T-cell (primary cell): ENCODE measurements at regions not wholly inside any gene's neighbourhood (a gene's known extent, or its start where the extent isn't known, plus 50 kb on each side); places are given as distances from the start of the nearest gene placed in this dataset.
"Not testable (repeated sequence)": the region's sequence is repeated elsewhere in the genome, so short reads cannot be mapped to it uniquely, and the experiment has no call there.

ENCODE experiments used
- ATAC-seq, 4 experiments: fragments of 200-7000 bp in 3 of 4; fragments of 150-1000 bp in 1 of 4; cut with Tn5 transposase; replicated peaks in 1 of 4; 1 replicate in 3 of 4; 2 replicates in 1 of 4; pipeline ENCODE4 v1.10.0; 2021; ENCODE audit warnings: moderate library complexity in 3 of 4, mild to moderate bottlenecking in 2 of 4, moderate number of reproducible peaks in 1 of 4
- CTCF ChIA-PET, 2 donors: fragments of 300-600 bp; sonication (Branson Sonifier 250); formaldehyde crosslinking; loops; one replicate each; lab custom pipeline; 2022; ENCODE audit warnings: antibody characterized with exemption in 2 of 2; lab: Charles Lee
- POLR2A ChIA-PET, 2 donors: fragments of 300-600 bp; sonication (Branson Sonifier 250); formaldehyde crosslinking; loops; one replicate each; lab custom pipeline; 2022; ENCODE audit warnings: antibody characterized with exemption in 2 of 2; lab: Charles Lee
- DNase-seq, 35 experiments: peaks; one replicate each; pipeline versions ENCODE4 v3.0.0 to v3.0.0-alpha.2; 2013 to 2023
- H3K27ac ChIP-seq: one replicate; pipeline ENCODE4 v1.5.1; 2013; ENCODE audit warnings: low read length
- H3K27me3 ChIP-seq, 2 experiments: replicated peaks in 1 of 2; 1 replicate in 1 of 2; 2 replicates in 1 of 2; pipeline versions ENCODE4 v1.6.1 to v1.7.0; 2013; ENCODE audit warnings: low read length in 1 of 2, mixed read lengths in 1 of 2; ENCODE audit not compliant: control insufficient read depth in 2 of 2, insufficient read depth in 2 of 2; ENCODE audit errors: extremely low read depth in 1 of 2
- H3K36me3 ChIP-seq, 2 donors: 1 replicate in 1 of 2; 2 replicates in 1 of 2; pipeline versions ENCODE4 v1.6.1 to v1.7.0; 2013; ENCODE audit warnings: low read length in 1 of 2; ENCODE audit not compliant: control insufficient read depth in 2 of 2, insufficient read depth in 1 of 2; ENCODE audit errors: extremely low read depth in 1 of 2
- H3K4me1 ChIP-seq, 2 experiments: 1 replicate in 1 of 2; 2 replicates in 1 of 2; pipeline versions ENCODE4 v1.6.1 to v1.7.0; 2013; ENCODE audit warnings: low read length in 2 of 2, mixed read lengths in 1 of 2; ENCODE audit not compliant: insufficient read depth in 2 of 2, control insufficient read depth in 1 of 2; ENCODE audit errors: extremely low read depth in 1 of 2
- H3K4me3 ChIP-seq, 2 donors: 1 replicate in 1 of 2; 2 replicates in 1 of 2; pipeline versions ENCODE4 v1.5.1 to v1.7.0; 2013; ENCODE audit warnings: mild to moderate bottlenecking in 2 of 2, low read length in 1 of 2, moderate library complexity in 1 of 2; ENCODE audit not compliant: control insufficient read depth in 1 of 2; ENCODE audit errors: extremely low read depth in 1 of 2
- H3K9me3 ChIP-seq: 2 replicates; pipeline ENCODE4 v1.7.0; 2013
- H3K27ac Mint-ChIP-seq, 2 donors: one replicate each; pipeline ENCODE4 v1.8.0; 2020 to 2021; ENCODE audit warnings: mild to moderate bottlenecking in 2 of 2, mixed read lengths in 2 of 2
- H3K27me3 Mint-ChIP-seq, 2 donors: one replicate each; pipeline ENCODE4 v1.8.0; 2021 to 2022; ENCODE audit warnings: mixed read lengths in 2 of 2
- H3K36me3 Mint-ChIP-seq: one replicate; pipeline ENCODE4 v1.8.0; 2021; ENCODE audit warnings: mixed read lengths
- H3K4me1 Mint-ChIP-seq, 3 donors: one replicate each; pipeline ENCODE4 v1.8.0; 2020 to 2022; ENCODE audit warnings: mixed read lengths in 3 of 3, mild to moderate bottlenecking in 1 of 3
- H3K4me3 Mint-ChIP-seq, 3 donors: one replicate each; pipeline ENCODE4 v1.8.0; 2020 to 2022; ENCODE audit warnings: mild to moderate bottlenecking in 3 of 3, mixed read lengths in 3 of 3, moderate library complexity in 3 of 3
- H3K9me3 Mint-ChIP-seq, 3 donors: one replicate each; pipeline ENCODE4 v1.8.0; 2020 to 2022; ENCODE audit warnings: mixed read lengths in 3 of 3
- WGBS: methylation state at CpG from one replicate; pipeline ENCODE4 v1.1.5; 2013; ENCODE audit warnings: missing lambda C conversion rate; ENCODE audit not compliant: insufficient coverage; 5-methylcytosine and 5-hydroxymethylcytosine counted together

DNA sequence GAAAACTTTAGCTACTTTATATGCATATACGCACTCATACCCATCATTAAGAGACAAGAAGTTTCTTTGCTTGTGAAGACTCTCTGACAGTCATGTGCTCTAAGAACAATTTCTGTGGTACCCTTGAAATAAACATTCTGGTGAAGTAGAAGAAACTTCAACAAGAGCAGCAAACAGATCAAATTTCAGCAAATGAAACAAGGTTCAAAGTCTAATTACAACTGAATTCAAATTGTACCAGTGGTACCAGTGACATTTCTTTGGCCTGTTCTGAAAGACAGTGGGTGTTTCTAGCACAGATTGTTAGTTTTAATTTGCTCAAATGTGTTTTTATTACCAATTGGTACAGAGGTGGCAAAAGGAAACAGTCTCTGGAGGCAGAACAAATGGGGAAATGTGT lies 391.0 kb downstream of the CHSY3 start:
- H3K27me3 Mint-ChIP-seq: no peaks in the 10 kb centered on the region
- no peak overlapping the region for H3K27ac Mint-ChIP-seq
- ATAC-seq: no peak
- CTCF ChIA-PET: interaction anchor here in 1 of 2 donors (0.6 kb wide), 1 partner anchor 37 kb away, joined by 3 read pairs; no protein-coding TSS in a partner anchor
- H3K4me3 Mint-ChIP-seq: no peak overlapping the region
- peaks cover 0 to 4% (median 0%) of the 10 kb centered on the region in 3 donors for H3K9me3 Mint-ChIP-seq
- no peak for DNase-seq
- H3K4me1 Mint-ChIP-seq: no peaks in the 10 kb centered on the region
- 100% methylated on average over 1 of the region's 1 CpG for WGBS
- H3K27me3 ChIP-seq: no peaks in the 10 kb centered on the region
- no peak overlapping the region for H3K27ac ChIP-seq
- H3K36me3 ChIP-seq: no peaks in the 10 kb centered on the region
- no peaks in the 10 kb centered on the region for H3K9me3 ChIP-seq
- H3K4me3 ChIP-seq: no peak overlapping the region
- POLR2A ChIA-PET: no interaction called here
- no peaks in the 10 kb centered on the region for H3K36me3 Mint-ChIP-seq
- H3K4me1 ChIP-seq: no peaks in the 10 kb centered on the region

DNA sequence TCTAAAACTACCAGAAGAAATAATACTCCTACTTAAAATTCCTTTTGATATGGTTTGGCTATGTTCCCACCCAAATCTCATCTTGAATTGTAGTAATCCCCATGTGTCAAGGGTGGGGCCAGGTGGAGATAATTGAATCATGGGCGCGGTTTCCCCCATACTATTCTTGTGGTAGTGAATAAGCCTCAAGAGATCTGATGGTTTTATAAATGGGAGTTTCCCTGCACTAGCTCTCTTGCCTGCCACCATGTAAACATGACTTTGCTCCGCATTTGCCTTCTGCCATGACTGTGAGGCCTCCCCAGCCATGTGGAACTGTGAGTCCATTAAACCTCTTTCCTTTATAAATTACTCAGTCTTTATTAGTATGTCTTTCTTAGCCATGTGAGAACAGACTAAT lies 390.5 kb downstream of the CHSY3 start:
- H3K4me3 Mint-ChIP-seq, DNase-seq, H3K27me3 Mint-ChIP-seq, H3K4me1 Mint-ChIP-seq, H3K27me3 ChIP-seq, ATAC-seq, POLR2A ChIA-PET, H3K9me3 Mint-ChIP-seq, H3K27ac ChIP-seq, H3K4me1 ChIP-seq, H3K9me3 ChIP-seq, H3K36me3 ChIP-seq, H3K36me3 Mint-ChIP-seq, H3K4me3 ChIP-seq, H3K27ac Mint-ChIP-seq: not testable (repeated sequence)
- CTCF ChIA-PET: interaction anchor here in 1 of 2 donors (0.6 kb wide), 1 partner anchor 37 kb away, joined by 3 read pairs; no protein-coding TSS in a partner anchor
- no CpG with 5 or more reads among the region's 3 CpGs for WGBS

DNA sequence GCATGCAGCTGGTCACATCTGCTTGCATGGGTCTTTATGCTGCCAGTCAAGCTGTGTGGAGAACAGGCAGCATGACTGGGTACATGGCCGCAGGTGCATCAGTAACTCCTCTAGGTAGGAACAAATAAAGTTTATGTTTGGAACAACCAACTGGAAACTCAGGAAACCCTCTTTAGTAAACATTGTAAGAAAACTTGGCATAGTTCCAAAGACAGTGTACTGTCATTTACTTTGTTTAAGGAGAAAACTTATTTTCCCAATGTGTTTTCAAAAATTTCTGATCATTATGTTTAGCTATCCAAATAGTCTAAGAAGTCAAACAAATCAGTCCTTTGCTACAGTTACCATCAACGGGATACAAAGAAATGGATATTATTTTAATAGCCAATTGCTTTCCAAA lies 386.0 kb downstream of the CHSY3 start:
- Mint-ChIP-seq H3K27me3 (peaks cover 0 to 3% of the 10 kb centered on the region in 2 donors), H3K36me3 (no peaks in the 10 kb centered on the region), H3K4me3 (no peak overlapping the region), H3K27ac (no peak overlapping the region), H3K9me3 (peaks cover 0 to 4% (median 0%) of the 10 kb centered on the region in 3 donors), H3K4me1 (no peaks in the 10 kb centered on the region)
- H3K9me3 ChIP-seq: no peaks in the 10 kb centered on the region
- ChIA-PET CTCF (no interaction called here), POLR2A (no interaction called here)
- H3K36me3 ChIP-seq: no peaks in the 10 kb centered on the region
- H3K4me1 ChIP-seq: no peaks in the 10 kb centered on the region
- no peak overlapping the region for H3K4me3 ChIP-seq
- DNase-seq (no peak), ATAC-seq (no peak)
- H3K27ac ChIP-seq: no peak overlapping the region
- WGBS: no CpG with 5 or more reads among the region's 2 CpGs
- H3K27me3 ChIP-seq: no peaks in the 10 kb centered on the region

DNA sequence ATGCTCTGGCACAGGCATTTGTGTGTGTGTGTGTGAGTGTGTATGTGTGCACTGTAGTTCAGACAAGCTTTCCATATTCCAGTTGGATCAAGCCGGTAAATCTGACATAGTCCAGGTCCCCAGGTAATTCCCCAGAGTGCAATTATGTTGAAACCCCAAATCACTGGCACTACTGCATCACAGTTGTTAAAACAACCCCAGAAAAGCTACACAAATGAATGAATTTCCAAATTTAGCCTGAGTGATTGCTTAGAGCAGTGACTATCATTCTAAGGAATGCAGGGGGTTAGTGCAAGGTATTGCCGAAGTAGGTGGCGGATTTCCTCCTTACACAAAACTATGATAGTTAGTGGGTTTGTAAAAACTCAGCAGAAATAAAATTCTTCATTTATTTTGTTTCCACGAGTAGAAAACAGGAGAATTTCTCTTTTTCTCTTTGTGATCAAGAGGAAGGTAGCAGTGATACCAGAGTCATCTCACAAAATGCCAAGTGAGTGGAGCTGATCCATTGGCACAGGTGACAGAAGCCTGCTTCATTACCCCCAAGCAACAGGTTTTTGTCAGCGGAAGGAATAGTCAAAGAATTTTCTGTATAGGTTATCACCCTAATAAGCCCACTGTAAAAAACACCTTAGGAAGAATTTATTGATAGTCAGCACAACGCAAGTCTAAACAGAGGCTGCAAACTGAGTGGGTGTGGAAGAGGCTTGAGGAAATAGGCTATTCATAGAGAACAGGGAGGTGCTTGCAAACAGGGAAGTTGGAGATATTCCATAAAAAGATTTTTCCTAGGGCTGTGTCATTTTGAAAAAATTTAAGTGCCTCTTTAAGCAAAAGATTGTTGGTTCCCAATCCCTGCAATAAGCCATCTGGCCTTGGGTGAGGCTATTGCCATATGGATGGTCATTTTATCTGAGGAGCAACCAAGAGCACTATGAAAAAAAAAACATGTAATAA lies 385.1 kb downstream of the CHSY3 start:
- no peak for ATAC-seq
- WGBS: no CpG with 5 or more reads among the region's 6 CpGs
- POLR2A ChIA-PET: no interaction called here

DNA sequence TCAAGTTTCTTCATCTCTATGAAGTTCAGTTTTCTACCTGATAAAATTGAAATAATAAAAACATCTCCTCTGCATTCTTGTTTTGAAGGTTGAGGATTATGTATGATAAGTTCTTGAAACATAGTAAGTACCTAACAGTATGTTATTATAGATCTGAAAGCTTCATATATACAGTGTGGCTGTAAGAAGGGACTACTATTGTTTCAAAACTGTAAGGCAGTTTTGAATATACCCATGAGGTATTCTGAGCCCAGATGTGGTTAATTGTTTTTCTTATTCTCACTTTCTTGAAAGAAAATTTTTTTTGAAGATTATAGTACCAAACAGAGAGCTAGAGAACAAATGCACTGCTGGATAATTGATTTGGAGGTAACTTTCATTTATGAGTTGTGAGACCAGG lies 383.2 kb downstream of the CHSY3 start:
- Mint-ChIP-seq H3K36me3 (no peaks in the 10 kb centered on the region), H3K9me3 (no peaks in the 10 kb centered on the region), H3K27ac (no peak overlapping the region), H3K4me1 (no peaks in the 10 kb centered on the region), H3K27me3 (peaks cover 0 to 3% of the 10 kb centered on the region in 2 donors), H3K4me3 (no peak overlapping the region)
- POLR2A ChIA-PET: no interaction called here
- ATAC-seq (no peak), DNase-seq (no peak)
- H3K4me3 ChIP-seq: no peak overlapping the region
- H3K27ac ChIP-seq: no peak overlapping the region
- H3K36me3 ChIP-seq: no peaks in the 10 kb centered on the region
- no peaks in the 10 kb centered on the region for H3K9me3 ChIP-seq
- CTCF ChIA-PET: no interaction called here
- H3K4me1 ChIP-seq: no peaks in the 10 kb centered on the region
- H3K27me3 ChIP-seq: no peaks in the 10 kb centered on the region

More for the DNA sequence above, 385.1 kb downstream of the CHSY3 start:
- Mint-ChIP-seq H3K4me3 (no peak overlapping the region), H3K4me1 (no peaks in the 10 kb centered on the region), H3K36me3 (no peaks in the 10 kb centered on the region), H3K9me3 (no peaks in the 10 kb centered on the region), H3K27ac (no peak overlapping the region), H3K27me3 (peaks cover 0 to 3% of the 10 kb centered on the region in 2 donors)
- DNase-seq: no peak
- H3K27ac ChIP-seq: no peak overlapping the region
- H3K27me3 ChIP-seq: no peaks in the 10 kb centered on the region
- CTCF ChIA-PET: no interaction called here
- H3K4me1 ChIP-seq: no peaks in the 10 kb centered on the region
- no peaks in the 10 kb centered on the region for H3K9me3 ChIP-seq
- no peaks in the 10 kb centered on the region for H3K36me3 ChIP-seq
- no peak overlapping the region for H3K4me3 ChIP-seq

DNA sequence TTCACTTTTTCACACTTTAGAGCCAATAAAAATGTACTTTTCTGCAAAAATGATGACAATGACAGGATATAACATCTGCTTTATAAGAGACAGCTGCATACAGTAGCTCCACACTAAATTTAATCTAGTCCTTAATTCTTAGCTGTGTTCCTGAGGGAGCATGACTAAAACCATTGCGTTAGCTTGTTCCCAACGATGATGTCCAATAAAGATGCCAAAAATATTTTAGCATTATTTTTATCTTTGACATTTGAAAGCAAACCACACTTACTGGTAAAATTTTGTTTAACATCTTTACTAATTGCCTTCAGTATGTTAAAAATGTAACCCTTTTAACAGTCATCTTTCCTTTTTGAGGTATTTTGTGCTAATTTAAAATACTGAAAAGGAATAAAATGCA lies 382.7 kb downstream of the CHSY3 start:
- Histone ChIP-seq H3K4me3 (no peak overlapping the region), H3K27ac (no peak overlapping the region), H3K4me1 (no peaks in the 10 kb centered on the region), H3K9me3 (no peaks in the 10 kb centered on the region), H3K27me3 (no peaks in the 10 kb centered on the region), H3K36me3 (no peaks in the 10 kb centered on the region)
- H3K4me1 Mint-ChIP-seq: no peaks in the 10 kb centered on the region
- CTCF ChIA-PET: no interaction called here
- POLR2A ChIA-PET: no interaction called here
- H3K4me3 Mint-ChIP-seq: no peak overlapping the region
- WGBS: no CpG with 5 or more reads among the region's 2 CpGs
- ATAC-seq (no peak), DNase-seq (no peak)
- H3K27ac Mint-ChIP-seq: no peak overlapping the region
- peaks cover 0 to 3% of the 10 kb centered on the region in 2 donors for H3K27me3 Mint-ChIP-seq
- H3K9me3 Mint-ChIP-seq: no peaks in the 10 kb centered on the region
- H3K36me3 Mint-ChIP-seq: no peaks in the 10 kb centered on the region
